ENCODE measurements at regions not wholly inside any gene's neighbourhood (a gene's known extent, or its start where the extent isn't known, plus 50 kb on each side); places are given as distances from the start of the nearest gene placed in this dataset.
"Not testable (repeated sequence)": the region's sequence is repeated elsewhere in the genome, so short reads cannot be mapped to it uniquely, and the experiment has no call there.

DNA sequence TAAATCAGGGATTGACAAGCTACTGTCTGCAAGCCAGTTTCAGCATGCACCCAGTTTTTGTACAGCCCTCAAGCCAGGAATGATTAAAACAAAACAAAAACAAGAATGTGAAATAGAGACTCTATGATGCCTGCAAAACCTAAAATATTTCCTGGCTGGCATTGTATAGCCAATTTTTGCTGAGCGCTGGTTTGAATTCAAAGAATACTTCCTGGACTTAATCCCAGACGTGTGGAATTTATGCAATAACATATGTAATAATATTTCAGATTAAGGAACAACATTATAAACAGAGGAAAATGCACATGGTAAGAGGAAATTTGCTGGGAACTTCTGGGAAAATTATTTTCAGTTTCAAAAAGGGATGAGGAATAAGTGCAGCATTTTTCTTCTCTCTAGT, 148.1 kb upstream of the RPRM start:
- no peak for DNase-seq

DNA sequence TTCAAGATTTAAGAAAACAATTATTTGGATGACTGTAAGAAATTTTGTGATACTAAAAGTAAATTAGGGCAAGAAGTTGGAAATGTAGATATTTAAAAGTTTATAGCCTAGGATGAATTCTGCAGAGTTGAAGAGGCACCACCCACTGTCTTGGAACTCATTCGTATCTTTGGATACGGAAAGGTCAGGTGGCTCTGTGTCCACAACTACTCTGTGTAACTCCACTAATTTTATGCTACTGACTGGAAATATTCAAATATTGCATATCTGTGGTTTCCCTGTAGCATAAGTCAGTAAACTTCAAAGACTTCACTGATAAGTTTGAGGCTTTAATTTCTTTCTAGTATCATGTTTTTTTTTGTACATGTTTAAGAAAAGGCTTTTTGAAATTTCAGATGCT, 156.9 kb upstream of the RPRM start:
- no peak for DNase-seq

DNA sequence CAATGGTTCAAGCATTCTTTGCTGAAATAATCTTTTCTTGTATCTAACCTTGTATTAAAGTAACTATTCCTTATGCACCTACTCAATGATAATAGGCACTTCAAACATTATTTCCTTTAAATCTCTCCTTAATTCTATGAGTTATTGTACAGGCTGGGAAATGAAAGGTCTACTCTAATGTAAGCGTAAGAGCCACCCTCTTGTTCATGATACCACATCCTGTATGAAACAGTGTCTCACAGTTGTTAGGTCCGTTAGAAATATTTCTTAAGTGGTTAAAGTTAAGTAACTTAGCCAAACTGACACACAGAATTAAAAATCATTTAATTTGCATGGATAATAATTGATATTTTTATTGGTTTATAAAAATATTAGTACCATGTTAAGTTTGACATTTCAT, 162.5 kb upstream of the RPRM start:
- no peak for DNase-seq

DNA sequence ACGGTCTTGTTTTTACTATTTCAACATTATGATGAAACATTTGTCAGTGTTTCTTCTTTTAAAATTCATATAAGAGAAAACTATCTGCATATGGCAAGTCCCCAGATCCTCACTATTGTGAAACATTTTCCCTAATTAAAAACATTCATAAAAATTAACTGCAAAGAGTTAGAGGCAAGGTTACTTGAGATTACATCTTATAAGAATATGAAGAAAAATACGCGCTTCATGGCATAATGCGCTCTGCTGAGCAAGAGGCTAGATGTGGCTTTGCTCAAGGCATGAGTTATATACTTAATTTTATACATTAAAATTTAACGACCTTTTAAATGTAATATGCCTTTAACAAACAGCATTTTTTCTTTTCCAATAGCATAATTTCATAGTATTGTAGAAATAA, 166.4 kb upstream of the RPRM start:
- no peak for DNase-seq

DNA sequence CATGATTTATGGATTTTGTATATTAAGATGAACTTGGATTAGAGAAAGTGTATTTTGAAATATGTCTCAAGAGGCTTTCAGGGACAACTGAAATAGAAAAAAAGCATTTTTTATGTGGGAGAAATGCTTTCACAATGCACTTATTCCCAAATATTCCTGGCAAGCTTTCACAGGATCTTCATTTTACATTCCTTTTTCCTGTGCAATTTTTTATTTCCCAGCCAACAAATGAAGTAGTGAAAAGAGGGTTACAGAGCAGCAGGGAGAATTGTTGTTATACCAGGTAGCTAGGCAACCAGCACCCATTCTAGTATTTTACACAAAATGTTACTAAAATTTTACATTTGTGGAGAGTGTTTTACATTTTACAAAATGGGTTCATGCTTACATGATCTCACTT, 167.0 kb upstream of the RPRM start:
- DNase-seq, result peak; percentile 46

DNA sequence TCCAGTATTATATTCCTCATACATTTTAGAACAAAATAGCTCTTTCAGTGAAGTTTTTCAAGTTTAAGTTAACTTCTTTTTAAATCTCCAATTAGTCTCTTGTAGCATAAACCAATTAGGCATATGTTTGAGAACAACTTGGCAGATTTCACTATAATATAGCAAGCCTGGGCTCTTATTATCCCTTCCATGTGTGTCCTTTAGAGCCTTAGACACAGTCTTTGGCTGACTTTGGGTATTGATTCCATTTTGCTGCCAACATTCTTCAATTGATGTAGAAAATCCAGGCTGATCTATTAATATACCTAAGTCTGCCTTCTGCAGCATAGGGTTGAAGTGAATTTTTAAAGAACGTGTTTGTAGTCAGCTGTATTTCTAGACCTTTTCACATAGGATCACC, 179.1 kb upstream of the RPRM start:
- DNase-seq, result no peak

DNA sequence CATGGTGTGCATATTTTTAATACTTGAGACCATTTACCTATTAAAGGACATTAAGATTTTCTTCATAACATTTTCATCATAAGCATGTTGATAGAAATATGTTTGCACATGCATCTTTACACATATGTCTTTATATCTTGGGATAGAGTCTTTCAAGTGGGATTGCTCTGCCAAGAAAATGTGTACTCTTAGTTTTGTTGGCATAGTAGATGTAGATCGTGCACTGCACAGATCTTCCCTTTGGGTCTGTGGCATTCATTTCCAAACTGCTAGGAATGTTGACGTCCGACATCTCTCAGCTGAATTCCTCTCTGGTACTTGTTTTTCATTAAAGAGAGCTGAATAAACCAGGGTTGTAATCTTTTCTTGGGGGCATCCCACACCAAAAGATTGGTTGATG, 183.2 kb upstream of the RPRM start:
- DNase-seq, result no peak

DNA sequence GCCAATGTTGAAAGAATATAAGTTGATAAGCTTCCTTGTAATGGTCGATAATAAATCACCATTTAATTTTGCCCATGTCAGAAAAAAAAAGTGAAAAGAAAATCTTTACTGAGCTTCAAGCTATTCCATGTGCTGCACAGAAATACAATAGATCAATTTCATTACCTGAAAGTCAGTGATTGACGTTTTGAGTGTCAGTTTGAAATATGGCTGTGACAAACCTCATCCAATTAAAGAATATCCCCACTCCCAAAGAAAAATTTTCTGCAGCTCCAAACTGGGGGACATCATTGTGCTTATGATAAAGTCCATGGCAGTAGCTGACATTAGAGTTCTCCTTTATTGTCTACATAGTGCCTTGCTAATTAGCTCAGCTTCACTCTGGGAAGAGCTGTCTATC, 184.8 kb upstream of the RPRM start:
- DNase-seq, result no peak

DNA sequence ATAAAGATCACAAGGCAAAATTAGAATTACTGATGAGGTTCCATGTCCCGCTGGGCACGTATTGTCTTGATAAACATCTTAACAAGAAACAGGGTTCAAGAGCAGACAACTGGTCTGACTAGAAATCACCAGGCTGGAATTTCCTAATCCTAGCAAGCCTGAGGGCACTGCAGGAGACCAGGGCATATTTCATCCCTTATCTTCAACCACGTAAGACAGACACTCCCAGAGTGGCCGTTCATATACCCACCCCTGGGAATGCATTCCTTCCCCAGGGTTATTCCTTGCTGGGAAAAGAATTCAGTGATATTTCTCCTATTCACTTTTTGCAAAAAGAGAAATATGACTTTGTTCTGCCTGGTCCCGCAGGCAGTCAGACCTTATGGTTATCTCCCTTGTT, 185.4 kb upstream of the RPRM start:
- DNase-seq, result not testable (repeated sequence)

DNA sequence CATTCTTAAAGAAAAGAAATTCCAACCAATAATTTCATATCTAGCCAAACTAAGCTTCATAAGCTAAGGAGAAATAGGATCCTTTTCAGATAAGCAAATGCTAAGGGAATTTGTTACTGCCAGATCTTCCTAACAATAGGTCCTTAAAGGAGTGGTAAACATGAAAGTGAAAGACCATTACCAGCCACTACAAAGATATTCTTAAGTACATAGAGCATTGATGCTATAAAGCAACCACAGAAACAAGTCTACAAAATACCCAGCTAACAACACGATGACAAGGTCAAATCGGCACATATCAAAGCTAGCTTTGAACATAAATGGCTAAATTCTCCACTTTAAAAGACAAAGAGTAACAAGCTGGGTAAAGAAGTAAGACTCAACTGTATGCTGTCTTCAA, 188.9 kb upstream of the RPRM start:
- no peak for DNase-seq

DNA sequence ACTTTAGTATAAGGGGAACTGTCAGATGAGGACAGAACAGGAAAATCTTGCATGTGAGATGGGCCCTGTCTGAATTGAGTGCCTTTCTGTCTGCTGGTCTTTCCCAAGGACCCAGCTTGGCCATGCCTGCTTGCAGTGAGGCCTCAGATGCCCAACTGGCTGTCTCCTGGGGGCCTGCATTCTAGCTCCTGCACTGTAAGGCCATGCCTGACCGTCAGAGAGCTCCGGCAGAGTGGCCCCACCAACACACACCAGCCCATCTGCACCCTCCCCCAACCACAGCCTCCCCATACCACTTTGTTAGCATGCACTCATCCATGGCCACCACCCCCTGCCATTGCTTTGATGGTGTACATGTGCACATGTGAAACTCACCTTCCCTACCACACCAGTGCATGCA, 190.4 kb upstream of the RPRM start:
- no peak for DNase-seq

DNA sequence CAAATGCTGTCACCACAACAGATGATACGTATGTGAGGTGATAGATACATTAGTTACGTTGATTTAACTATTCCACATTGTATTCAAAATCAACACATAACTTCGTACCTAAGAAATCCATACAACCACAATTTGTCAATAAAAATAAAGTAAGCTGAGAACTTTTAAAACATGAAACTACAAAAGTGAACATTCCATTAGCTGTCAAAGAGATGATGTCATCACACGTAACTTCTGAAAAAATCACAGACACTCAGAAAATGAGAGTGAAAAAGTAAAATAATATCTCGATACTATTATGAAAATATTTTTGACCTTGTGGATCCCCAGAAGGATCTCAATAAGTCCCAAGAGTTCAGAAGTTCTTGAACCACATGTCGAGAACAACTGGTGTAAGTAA, 161.6 kb upstream of the GALNT13 start:
- DNase-seq, result no peak

DNA sequence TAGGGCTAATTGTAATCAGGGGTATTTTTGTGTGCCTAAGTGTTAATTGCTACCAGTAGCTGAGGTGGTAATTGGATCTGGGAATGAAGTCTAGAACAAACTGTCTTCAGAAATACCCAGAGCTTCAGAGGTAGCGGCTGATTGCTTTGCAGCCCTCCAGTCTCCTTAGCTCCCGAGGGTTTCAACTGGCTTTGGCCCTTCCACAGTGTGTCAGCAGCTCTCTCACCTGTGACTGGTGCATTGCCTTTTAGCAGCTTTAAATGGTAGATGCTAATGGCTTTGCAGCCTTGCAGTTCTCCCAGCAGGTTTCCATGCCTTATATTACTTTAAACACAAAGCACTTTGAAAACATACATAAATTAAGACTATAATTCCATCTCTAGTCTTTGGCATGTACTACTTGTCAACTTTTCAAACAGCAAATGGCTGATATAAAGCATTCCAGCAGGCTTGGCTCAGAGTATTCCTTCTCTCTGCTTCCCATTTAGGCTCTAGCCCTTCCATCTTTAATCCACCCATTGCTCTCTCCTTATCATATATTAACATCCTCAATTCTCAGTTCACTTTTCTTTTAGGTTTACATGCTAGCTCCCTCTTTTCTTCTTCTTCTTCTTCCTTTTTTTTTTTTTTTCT, 156.4 kb upstream of the GALNT13 start:
- no peak for DNase-seq

DNA sequence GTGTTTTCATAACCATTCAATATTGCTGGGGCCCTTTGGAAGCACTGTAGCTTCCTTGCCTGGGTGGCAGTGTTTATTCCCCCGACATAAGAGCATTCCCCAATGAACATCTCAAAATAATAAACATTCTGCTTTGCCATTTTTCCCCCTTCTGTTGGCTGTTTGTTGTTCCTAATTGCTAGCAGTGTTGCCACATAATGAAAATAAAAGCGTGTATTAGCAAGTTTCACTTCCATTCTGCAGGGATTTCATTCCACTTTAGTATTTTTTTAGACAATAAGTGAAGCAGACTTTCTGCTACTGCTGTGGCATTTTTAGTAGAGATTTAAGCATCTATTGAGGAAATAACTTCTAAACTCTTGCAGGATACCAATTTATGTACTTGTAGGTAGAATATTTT, 154.7 kb upstream of the GALNT13 start:
- no peak for DNase-seq

DNA sequence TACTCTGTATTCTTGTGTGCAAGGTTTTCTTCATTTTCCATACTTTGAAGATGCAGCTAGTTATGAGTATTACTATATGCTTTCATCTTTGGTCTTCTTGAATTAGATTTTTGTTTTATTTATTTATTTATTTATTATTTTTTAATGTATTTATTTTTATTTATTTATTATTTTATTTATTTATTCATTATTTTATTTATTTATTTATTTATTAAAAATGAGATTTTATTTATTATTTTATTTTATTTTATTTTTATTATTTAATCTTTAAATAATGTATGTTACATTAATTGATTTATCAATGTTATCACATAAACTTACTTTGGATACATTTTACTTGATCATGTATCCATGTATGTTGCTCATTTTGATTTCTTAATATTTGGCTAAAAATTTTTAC, 132.3 kb upstream of the GALNT13 start:
- DNase-seq, result no peak

DNA sequence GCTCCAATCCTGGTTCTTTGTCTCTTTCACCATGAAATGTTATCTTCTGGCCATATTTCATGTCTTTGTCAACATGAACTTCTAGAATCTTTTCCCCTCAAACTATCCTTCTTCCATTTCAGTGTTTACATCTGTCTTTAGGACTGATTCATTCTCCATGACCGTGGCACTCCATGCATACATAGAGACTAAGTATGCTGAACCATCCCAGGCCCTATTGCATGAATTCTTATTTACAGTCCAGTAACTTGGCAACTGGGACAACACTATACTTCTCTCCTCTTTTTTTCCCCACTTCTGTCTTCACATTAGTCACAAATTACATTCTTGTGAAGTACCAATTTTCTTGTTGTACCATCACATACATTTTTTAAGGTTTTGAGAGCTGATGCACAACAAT, 109.8 kb upstream of the GALNT13 start:
- DNase-seq, result no peak

DNA sequence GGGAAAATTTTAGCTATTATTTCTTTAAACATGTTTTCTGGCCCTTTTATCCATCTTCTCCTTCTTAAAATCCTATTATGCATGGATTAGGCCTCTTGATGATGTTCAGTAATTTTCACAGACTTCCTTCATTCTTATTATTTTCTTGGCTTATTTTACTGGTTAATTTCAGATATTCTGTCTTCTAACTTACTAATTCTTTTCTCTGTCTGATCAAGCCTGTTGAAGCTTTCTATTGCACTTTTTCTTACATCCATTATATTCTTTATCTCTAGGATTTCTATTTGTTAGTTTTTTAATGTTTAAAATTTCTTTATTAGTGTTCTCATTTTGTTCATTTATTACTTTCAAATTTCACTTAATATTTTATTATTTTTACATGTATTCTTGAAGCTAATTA, 105.3 kb upstream of the GALNT13 start:
- DNase-seq, result no peak

DNA sequence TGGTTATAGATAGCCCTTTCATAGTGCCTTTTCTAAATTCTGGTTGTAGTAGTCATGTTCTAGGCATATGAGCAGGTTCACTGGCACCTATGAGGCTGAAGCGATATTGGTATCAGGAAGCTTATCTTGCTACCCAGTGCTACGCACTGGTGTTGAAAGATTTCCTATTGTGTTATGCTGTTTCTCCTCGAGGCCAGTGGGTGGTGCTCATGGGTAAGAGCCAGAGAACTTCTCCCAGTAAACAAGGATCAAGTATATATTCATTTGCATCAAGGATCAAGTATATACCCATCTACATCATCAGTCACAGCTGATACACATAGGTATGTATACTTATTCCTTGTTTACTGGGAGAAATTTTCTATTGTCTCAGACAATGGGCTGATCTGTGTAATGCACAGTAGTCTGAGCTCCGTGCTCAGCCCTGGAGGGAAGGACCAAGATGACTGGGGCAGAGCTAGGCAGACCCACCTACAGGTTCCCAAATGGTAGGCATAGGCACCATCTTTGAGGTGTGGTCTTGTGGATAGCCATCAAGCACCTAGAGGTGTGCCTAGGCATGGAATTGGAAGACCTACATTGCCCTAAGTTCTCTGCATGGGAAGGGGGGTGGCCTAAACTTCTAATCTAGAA, 101.2 kb upstream of the GALNT13 start:
- no peak for DNase-seq

DNA sequence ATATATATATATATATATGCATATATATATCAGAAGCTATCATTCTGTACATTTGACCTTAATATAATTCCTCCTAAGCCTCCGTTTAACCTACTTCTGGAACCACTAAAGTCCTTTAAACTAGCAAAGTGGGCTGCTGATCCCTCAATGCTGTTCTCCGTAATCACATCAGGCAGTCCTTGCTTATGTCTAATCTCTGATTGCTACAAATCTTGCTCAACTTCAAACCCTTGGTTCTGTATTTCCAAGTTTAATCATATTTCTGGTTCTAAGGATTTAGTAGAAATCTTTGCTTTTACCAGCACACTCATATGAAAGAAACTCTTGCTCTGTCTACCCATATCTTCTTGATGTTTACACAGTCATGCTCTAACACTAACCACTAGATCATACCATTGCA, 91.5 kb upstream of the GALNT13 start:
- DNase-seq, result no peak

DNA sequence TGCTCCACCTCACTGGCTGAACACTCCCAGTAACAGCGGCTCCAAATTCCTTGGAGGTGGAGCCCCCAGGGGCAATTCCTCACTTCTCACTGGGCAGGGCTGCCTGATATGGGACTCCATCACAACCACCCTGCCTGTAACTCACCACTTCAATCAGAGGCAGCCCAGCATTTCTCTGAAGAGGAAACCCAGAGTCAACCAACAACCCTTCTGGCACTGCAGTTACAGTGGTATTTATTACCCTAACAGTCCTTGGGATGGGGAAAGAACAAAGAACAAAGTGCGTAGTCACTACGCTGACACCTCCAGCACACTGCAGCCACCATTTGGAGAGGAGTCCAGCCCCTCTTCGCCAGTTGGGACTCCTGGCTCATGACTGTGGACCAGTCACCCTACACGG, 85.7 kb upstream of the GALNT13 start:
- DNase-seq, result no peak

DNA sequence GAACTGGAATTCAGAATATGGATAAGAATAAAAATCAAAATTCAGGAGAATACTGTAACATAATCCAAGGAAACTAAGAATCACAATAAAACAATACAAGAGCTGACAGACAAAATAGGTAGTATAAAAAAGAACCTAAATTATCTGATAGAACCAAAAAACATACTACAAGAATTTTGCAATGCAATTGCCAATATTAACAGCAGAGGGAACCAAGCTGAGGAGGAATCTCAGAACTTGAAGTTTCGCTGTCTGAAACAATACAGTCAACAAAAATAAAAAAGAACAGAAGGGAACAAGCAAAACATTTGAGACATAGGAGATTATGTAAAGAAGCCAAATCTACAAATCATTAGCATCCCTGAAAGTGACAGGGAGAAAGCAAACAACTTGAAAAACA, 84.1 kb upstream of the GALNT13 start:
- DNase-seq, result no peak

DNA sequence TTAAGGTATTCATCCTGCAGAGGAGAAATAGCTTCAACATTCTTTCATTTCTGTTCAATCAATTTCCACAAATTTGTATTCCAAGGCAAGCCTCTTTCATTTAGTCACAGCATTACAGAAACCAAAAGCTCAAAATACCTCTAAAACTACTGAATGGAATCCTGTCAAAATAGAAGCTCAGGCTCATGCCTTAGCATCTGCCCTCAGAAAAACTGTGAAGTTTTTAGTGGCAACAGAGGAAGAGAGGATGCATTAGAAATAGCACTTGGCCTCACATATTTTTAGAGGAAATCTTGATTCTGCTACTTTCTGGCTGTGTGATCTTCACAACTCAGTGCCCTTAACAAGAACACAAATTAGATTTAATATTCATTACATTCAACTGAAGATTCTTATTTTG, 69.1 kb upstream of the GALNT13 start:
- DNase-seq, result no peak

DNA sequence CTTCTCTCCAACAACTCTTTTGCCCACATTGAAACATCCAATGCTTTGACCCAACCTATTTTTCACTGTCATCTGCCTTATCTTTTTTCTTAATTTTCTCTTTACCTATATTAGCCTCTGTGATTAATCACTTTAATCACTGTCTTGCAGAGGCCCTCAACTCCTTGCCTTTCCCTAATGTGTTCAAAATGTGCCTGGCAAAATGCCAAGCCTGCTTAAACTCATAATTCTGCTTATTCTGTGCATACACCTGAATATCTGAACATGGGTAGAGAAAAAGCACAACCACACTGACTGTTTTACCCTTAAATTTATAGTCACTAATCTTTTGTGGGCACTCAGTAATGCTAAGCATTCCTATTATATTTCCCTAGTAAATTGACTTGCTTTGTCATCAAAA, 63.0 kb upstream of the GALNT13 start:
- peak; percentile 1 for DNase-seq

DNA sequence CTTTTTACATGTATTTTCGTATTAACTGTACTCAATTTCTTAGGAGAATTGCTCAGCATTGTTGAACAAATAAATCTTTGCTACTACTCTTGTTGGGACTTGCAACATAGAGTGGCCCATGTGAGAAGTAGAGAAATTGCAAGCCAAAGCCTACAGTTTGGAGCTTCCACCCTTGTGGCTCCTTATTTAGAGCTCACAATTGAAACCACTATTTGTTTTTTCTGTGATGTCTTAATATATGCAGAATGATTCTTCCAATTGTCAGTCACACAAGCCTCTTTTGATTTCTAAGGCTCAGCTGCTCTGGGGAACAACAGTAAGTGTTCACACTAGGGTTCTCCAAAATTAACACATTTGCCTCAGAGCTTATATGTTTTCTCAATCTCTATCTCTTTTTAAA, 60.2 kb upstream of the GALNT13 start:
- no peak for DNase-seq

Data from muscle of arm (tissue), 1 donor.